ENCODE measurements at regions not wholly inside any gene's neighbourhood (a gene's known extent, or its start where the extent isn't known, plus 50 kb on each side); places are given as distances from the start of the nearest gene placed in this dataset.

GRCh38 chr4:4913628-4914027 lies 54.2 kb downstream of the MSX1 start:
- no peak for DNase-seq (ENCODE audit: extremely low spot score)
- CTCF ChIA-PET = no interaction called here
- POLR2A ChIA-PET = no interaction called here
- TF ChIP-seq CTBP1 (IDR thresholded peaks at IDR 0.05; ENCODE audit: borderline replicate concordance) = no peak
- no peak for TF ChIP-seq FOXA1 (IDR thresholded peaks at IDR 0.05)
- TF ChIP-seq ZNF384 (IDR thresholded peaks at IDR 0.05) = no peak
- TF ChIP-seq HDGF (IDR thresholded peaks at IDR 0.05; ENCODE audit: borderline replicate concordance) = no peak

DNA sequence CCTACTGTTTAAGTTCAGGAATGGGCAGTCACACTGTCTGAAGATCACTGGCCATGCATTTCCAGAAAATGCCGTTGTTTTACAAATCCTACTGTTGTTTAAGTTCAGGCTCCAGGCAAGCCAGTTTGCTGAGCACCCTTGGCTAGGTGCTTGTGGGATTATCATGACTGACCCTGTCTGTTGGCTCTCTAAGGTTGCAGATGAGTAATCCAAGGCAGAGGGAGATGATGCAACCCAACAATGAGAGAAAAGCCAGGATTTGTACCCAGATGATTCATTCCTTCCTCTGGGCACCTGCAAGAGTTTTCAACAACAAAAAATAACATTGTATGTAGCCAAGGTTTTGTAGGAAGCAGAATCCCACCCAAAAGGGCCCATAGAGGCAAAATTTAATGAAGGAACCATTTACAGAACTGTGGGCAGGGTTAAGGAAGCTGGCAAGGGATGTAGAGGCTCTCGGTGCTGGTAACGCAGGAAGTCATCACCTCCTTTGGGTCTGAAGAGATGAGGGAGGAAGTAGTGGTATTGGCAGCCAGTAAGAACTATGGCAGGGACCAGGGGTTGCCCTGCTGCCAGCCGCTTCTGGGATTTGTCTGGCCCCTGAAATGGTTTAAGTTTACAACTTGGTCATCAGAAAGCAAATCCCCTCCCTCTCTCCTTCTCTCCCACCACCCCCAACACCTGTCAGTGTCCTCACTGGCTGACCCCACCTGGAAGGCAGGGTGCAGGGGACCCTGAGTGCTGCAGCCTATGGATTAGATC lies 54.8 kb downstream of the MSX1 start:
- no peak for DNase-seq (ENCODE audit: extremely low spot score)
- ChIA-PET CTCF (no interaction called here), POLR2A (no interaction called here)
- no peak for TF ChIP-seq ELF4 (IDR thresholded peaks at IDR 0.05)
- no peak for TF ChIP-seq SP1 (IDR thresholded peaks at IDR 0.05)
- no peak for TF ChIP-seq HDGF (IDR thresholded peaks at IDR 0.05; ENCODE audit: borderline replicate concordance)
- no peak for TF ChIP-seq SUZ12 (IDR thresholded peaks at IDR 0.05)
- no peak for TF ChIP-seq FOXM1 (IDR thresholded peaks at IDR 0.05; ENCODE audit: borderline replicate concordance)
- TF ChIP-seq ZNF384 (IDR thresholded peaks at IDR 0.05) = no peak
- no peak for TF ChIP-seq LEF1 (IDR thresholded peaks at IDR 0.05; ENCODE audit: borderline replicate concordance)

- no peak for DNase-seq (ENCODE audit: extremely low spot score)
- TF ChIP-seq ELF4 (IDR thresholded peaks at IDR 0.05) (no peak), LEF1 (IDR thresholded peaks at IDR 0.05; ENCODE audit: borderline replicate concordance) (no peak), FOXM1 (IDR thresholded peaks at IDR 0.05; ENCODE audit: borderline replicate concordance) (no peak), FOXK2 (IDR thresholded peaks at IDR 0.05) (no peak), ZNF384 (IDR thresholded peaks at IDR 0.05) (no peak), PKNOX1 (IDR thresholded peaks at IDR 0.05) (no peak), FOXA1 (IDR thresholded peaks at IDR 0.05) (no peak), SUZ12 (IDR thresholded peaks at IDR 0.05) (no peak), NFRKB (IDR thresholded peaks at IDR 0.05) (no peak), L3MBTL2 (conservative IDR thresholded peaks at IDR 0.05) (no peak), TARDBP (IDR thresholded peaks at IDR 0.05) (no peak), SP1 (IDR thresholded peaks at IDR 0.05) (no peak), BHLHE40 (IDR thresholded peaks at IDR 0.05; ENCODE audit: borderline replicate concordance) (no peak), HDGF (IDR thresholded peaks at IDR 0.05; ENCODE audit: borderline replicate concordance) (no peak)
- ChIA-PET CTCF (interaction anchor here (0.6 kb wide), 1 partner anchor 455 kb away, joined by 3 read pairs; no protein-coding TSS in a partner anchor), POLR2A (no interaction called here)
Observed at GRCh38 chr4:4914965-4915845, 55.7 kb downstream of the MSX1 start.

GRCh38 chr4:4918067-4918466 lies 58.6 kb downstream of the MSX1 start:
- no peak for DNase-seq (ENCODE audit: extremely low spot score)
- ChIA-PET POLR2A (no interaction called here), CTCF (no interaction called here)
- TF ChIP-seq CTBP1 (IDR thresholded peaks at IDR 0.05; ENCODE audit: borderline replicate concordance) (no peak), ZNF384 (IDR thresholded peaks at IDR 0.05) (no peak), SUZ12 (IDR thresholded peaks at IDR 0.05) (no peak), HDGF (IDR thresholded peaks at IDR 0.05; ENCODE audit: borderline replicate concordance) (no peak), ARNT (IDR thresholded peaks at IDR 0.05) (no peak), L3MBTL2 (conservative IDR thresholded peaks at IDR 0.05) (no peak), FOXM1 (IDR thresholded peaks at IDR 0.05; ENCODE audit: borderline replicate concordance) (no peak), LEF1 (IDR thresholded peaks at IDR 0.05; ENCODE audit: borderline replicate concordance) (no peak), BHLHE40 (IDR thresholded peaks at IDR 0.05; ENCODE audit: borderline replicate concordance) (no peak), NFRKB (IDR thresholded peaks at IDR 0.05) (no peak), PKNOX1 (IDR thresholded peaks at IDR 0.05) (no peak), ELF4 (IDR thresholded peaks at IDR 0.05) (no peak), FOXA1 (IDR thresholded peaks at IDR 0.05) (no peak), TARDBP (IDR thresholded peaks at IDR 0.05) (no peak)

- no peak for TF ChIP-seq HDGF (IDR thresholded peaks at IDR 0.05; ENCODE audit: borderline replicate concordance)
- no peak for TF ChIP-seq L3MBTL2 (conservative IDR thresholded peaks at IDR 0.05)
- no peak for TF ChIP-seq NFRKB (IDR thresholded peaks at IDR 0.05)
- no peak for TF ChIP-seq ARNT (IDR thresholded peaks at IDR 0.05)
- TF ChIP-seq ZNF384 (IDR thresholded peaks at IDR 0.05) = no peak
- no peak for TF ChIP-seq FOXM1 (IDR thresholded peaks at IDR 0.05; ENCODE audit: borderline replicate concordance)
- POLR2A ChIA-PET = no interaction called here
- no peak for DNase-seq (ENCODE audit: extremely low spot score)
- CTCF ChIA-PET = no interaction called here
Observed at GRCh38 chr4:4919927-4920326, 60.5 kb downstream of the MSX1 start.

DNA sequence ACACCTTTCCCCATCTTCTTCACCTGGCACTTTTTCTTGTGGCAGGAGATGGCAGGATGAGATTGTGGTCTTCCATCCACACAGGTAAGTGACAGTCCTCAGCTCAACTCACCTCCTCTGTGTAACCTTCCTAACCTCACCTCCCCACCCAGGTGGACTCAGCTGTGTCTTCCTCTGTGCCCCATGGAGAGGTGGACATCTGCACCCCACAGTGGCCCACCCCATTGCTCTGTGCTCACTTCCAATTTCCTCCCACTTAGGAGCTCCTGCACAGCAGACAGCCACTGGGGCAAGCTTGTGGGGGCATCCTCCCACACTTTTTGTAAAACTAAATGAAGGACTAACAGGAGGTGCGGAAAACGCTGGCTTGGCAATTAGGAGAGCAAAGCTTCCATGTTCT lies 61.6 kb downstream of the MSX1 start:
- ChIA-PET POLR2A (no interaction called here), CTCF (interaction anchor here (0.6 kb wide), 1 partner anchor 72 kb away, joined by 3 read pairs; no protein-coding TSS in a partner anchor)
- TF ChIP-seq ELF4 (IDR thresholded peaks at IDR 0.05) = no peak
- TF ChIP-seq FOXM1 (IDR thresholded peaks at IDR 0.05; ENCODE audit: borderline replicate concordance) = no peak
- no peak for TF ChIP-seq FOXK2 (IDR thresholded peaks at IDR 0.05)
- TF ChIP-seq FOXA1 (IDR thresholded peaks at IDR 0.05) = no peak
- TF ChIP-seq ZNF384 (IDR thresholded peaks at IDR 0.05) = no peak
- no peak for TF ChIP-seq NFRKB (IDR thresholded peaks at IDR 0.05)
- TF ChIP-seq TARDBP (IDR thresholded peaks at IDR 0.05) = no peak
- no peak for TF ChIP-seq ARNT (IDR thresholded peaks at IDR 0.05)
- no peak for TF ChIP-seq L3MBTL2 (conservative IDR thresholded peaks at IDR 0.05)
- TF ChIP-seq SUZ12 (IDR thresholded peaks at IDR 0.05) = no peak
- no peak for TF ChIP-seq SP1 (IDR thresholded peaks at IDR 0.05)
- no peak for TF ChIP-seq BHLHE40 (IDR thresholded peaks at IDR 0.05; ENCODE audit: borderline replicate concordance)
- DNase-seq (ENCODE audit: extremely low spot score) = no peak

Measured in HEK293T (cell line).